IMR-90 (cell line): ENCODE measurements at regions not wholly inside any gene's neighbourhood (a gene's known extent, or its start where the extent isn't known, plus 50 kb on each side); places are given as distances from the start of the nearest gene placed in this dataset.

Experiments
- ATAC-seq: fragments of 200-7000 bp; cut with Tn5 transposase; 2 replicates; pipeline ENCODE4 v1.9.1; 2020; ENCODE audit warnings: low read depth, mild to moderate bottlenecking, moderate library complexity
- BruUV-seq: library from RNA; stranded (reverse); fragments of 400-500 nt; replicated peaks from 2 replicates; lab custom pipeline; 2021; lab: Mats Ljungman, UMichigan
- CTCF ChIA-PET: fragments of 300-600 bp; formaldehyde crosslinking; extraction: SDS; loops from one replicate; lab custom pipeline; 2021; ENCODE audit warnings: antibody characterized with exemption; lab: Yijun Ruan, JAX
- POLR2A ChIA-PET: fragments of 300-600 bp; sonication (Branson Sonifier 250); formaldehyde crosslinking; loops from one replicate; lab custom pipeline; 2022; ENCODE audit warnings: antibody characterized with exemption; ENCODE audit not compliant: unreplicated experiment; lab: Charles Lee
- DNase-seq: peaks from one replicate; pipeline ENCODE4 v3.0.0; 2013
- H2AFZ ChIP-seq: replicated peaks from 2 replicates; pipeline ENCODE3; 2013; ENCODE audit warnings: low read length, mild to moderate bottlenecking; ENCODE audit not compliant: poor library complexity
- H2AK5ac ChIP-seq: 2 replicates; pipeline ENCODE4 v1.6.1; 2013; ENCODE audit warnings: low read depth, low read length, inconsistent platforms
- H2AK9ac ChIP-seq: replicated peaks from 2 replicates; pipeline ENCODE3; 2013; ENCODE audit warnings: mild to moderate bottlenecking, low read depth, low read length, moderate library complexity; ENCODE audit not compliant: poor library complexity
- H2BK120ac ChIP-seq: 2 replicates; pipeline ENCODE4 v1.6.1; 2013; ENCODE audit warnings: low read depth, low read length, inconsistent platforms
- H2BK15ac ChIP-seq: 3 replicates; pipeline ENCODE4 v1.6.1; 2013; ENCODE audit warnings: low read depth, low read length, inconsistent platforms
- H2BK20ac ChIP-seq: 2 replicates; pipeline ENCODE4 v1.6.1; 2013; ENCODE audit warnings: low read depth, mild to moderate bottlenecking, inconsistent platforms, low read length, moderate library complexity
- H2BK5ac ChIP-seq: 2 replicates; pipeline ENCODE4 v1.6.1; 2013; ENCODE audit warnings: mild to moderate bottlenecking, low read depth, low read length, inconsistent platforms; ENCODE audit not compliant: poor library complexity, severe bottlenecking
- H3K14ac ChIP-seq: replicated peaks from 2 replicates; pipeline ENCODE4 v1.6.1; 2013; ENCODE audit warnings: low read depth, low read length, inconsistent platforms
- H3K18ac ChIP-seq: 2 replicates; pipeline ENCODE4 v1.6.1; 2013; ENCODE audit warnings: low read depth, low read length, control low read depth
- H3K23ac ChIP-seq: 2 replicates; pipeline ENCODE4 v1.6.1; 2013; ENCODE audit warnings: low read depth, low read length, inconsistent platforms
- H3K27ac ChIP-seq: 2 replicates; pipeline ENCODE4 v1.5.1; 2013; ENCODE audit warnings: mild to moderate bottlenecking, control low read depth, low read length; ENCODE audit not compliant: insufficient read depth
- H3K27me3 ChIP-seq: 2 replicates; pipeline ENCODE4 v1.6.1; 2013; ENCODE audit warnings: low read length; ENCODE audit not compliant: control insufficient read depth, insufficient read depth
- H3K36me3 ChIP-seq: 2 replicates; pipeline ENCODE4 v1.6.1; 2013; ENCODE audit warnings: low read length, mixed read lengths; ENCODE audit not compliant: control insufficient read depth, insufficient read depth
- H3K4ac ChIP-seq: 2 replicates; pipeline ENCODE4 v1.6.1; 2013; ENCODE audit warnings: low read depth, low read length, inconsistent platforms
- H3K4me1 ChIP-seq: 2 replicates; pipeline ENCODE4 v1.6.1; 2013; ENCODE audit warnings: low read length, mixed read lengths; ENCODE audit not compliant: control insufficient read depth, insufficient read depth
- H3K4me2 ChIP-seq: 2 replicates; pipeline ENCODE4 v1.6.1; 2013; ENCODE audit warnings: low read depth, mild to moderate bottlenecking, control low read depth, low read length, moderate library complexity
- H3K4me3 ChIP-seq: 2 replicates; pipeline ENCODE4 v1.5.1; 2013; ENCODE audit warnings: low read depth, mild to moderate bottlenecking, control low read depth, low read length, moderate library complexity; ENCODE audit not compliant: insufficient read depth
- H3K56ac ChIP-seq: 2 replicates; pipeline ENCODE4 v1.6.1; 2013; ENCODE audit warnings: low read length, inconsistent platforms; ENCODE audit not compliant: insufficient read depth; ENCODE audit errors: extremely low read depth
- H3K79me1 ChIP-seq, 2 experiments: 2 replicates each; pipeline ENCODE4 v1.6.1; 2013; ENCODE audit warnings: low read length in 2 of 2, inconsistent platforms in 1 of 2, low read depth in 1 of 2
- H3K9ac ChIP-seq: 2 replicates; pipeline ENCODE4 v1.6.1; 2013; ENCODE audit warnings: low read depth, low read length, control low read depth
- H3K9me1 ChIP-seq: 2 replicates; pipeline ENCODE4 v1.6.1; 2013; ENCODE audit warnings: low read length, inconsistent platforms; ENCODE audit not compliant: insufficient read depth
- H3K9me3 ChIP-seq: 2 replicates; pipeline ENCODE4 v1.6.1; 2013; ENCODE audit warnings: low read length; ENCODE audit not compliant: control insufficient read depth, insufficient read depth
- H4K20me1 ChIP-seq: 2 replicates; pipeline ENCODE4 v1.6.1; 2013; ENCODE audit warnings: low read length, inconsistent platforms; ENCODE audit not compliant: insufficient read depth
- H4K5ac ChIP-seq: 2 replicates; pipeline ENCODE4 v1.6.1; 2013; ENCODE audit warnings: mild to moderate bottlenecking, low read depth, low read length, control low read depth
- H4K8ac ChIP-seq, 2 experiments: 2 replicates each; pipeline ENCODE4 v1.6.1; 2013; ENCODE audit warnings: low read depth in 2 of 2, low read length in 2 of 2, control low read depth in 1 of 2, inconsistent platforms in 1 of 2
- H4K91ac ChIP-seq: 2 replicates; pipeline ENCODE4 v1.6.1; 2013; ENCODE audit warnings: low read depth, low read length, inconsistent platforms; ENCODE audit not compliant: insufficient read depth
- BHLHE40 ChIP-seq: fragments of 150-350 bp; IDR thresholded peaks from 2 replicates; pipeline ENCODE4 v1.6.1; 2016; ENCODE audit warnings: mild to moderate bottlenecking, low read depth, low read length
- CEBPB ChIP-seq: IDR thresholded peaks from 2 replicates; pipeline ENCODE4 v1.6.1; 2012; ENCODE audit warnings: low read depth, low read length, improper control_type of control experiment
- CHD1 ChIP-seq: IDR thresholded peaks from 2 replicates; pipeline ENCODE4 v1.6.1; 2012; ENCODE audit warnings: low read depth, low read length, improper control_type of control experiment
- MXI1 ChIP-seq: IDR thresholded peaks from 2 replicates; pipeline ENCODE4 v1.6.1; 2012; ENCODE audit warnings: low read depth, mild to moderate bottlenecking, low read length, moderate library complexity, borderline replicate concordance
- RAD21 ChIP-seq: IDR thresholded peaks from 2 replicates; pipeline ENCODE4 v1.6.1; 2012; ENCODE audit warnings: low read length, improper control_type of control experiment
- RCOR1 ChIP-seq: IDR thresholded peaks from 2 replicates; pipeline ENCODE4 v1.6.1; 2012; ENCODE audit warnings: mild to moderate bottlenecking, low read length, improper control_type of control experiment; ENCODE audit not compliant: insufficient replicate concordance
- SMC3 ChIP-seq: fragments of 150-350 bp; IDR thresholded peaks from 2 replicates; pipeline ENCODE4 v1.6.1; 2016; ENCODE audit warnings: low read depth, mild to moderate bottlenecking, antibody characterized with exemption, low read length, moderate library complexity
- WGBS, 2 experiments: methylation state at CpG; one replicate each; pipeline versions ENCODE4 v1.1.5 to v1.1.7; 2013; ENCODE audit warnings: missing lambda C conversion rate in 2 of 2; ENCODE audit not compliant: insufficient read length in 1 of 2; ENCODE audit errors: extremely low coverage in 2 of 2; 5-methylcytosine and 5-hydroxymethylcytosine counted together
- dilution Hi-C: fragments of 300-500 bp; cut with HindIII; formaldehyde crosslinking; loops from one replicate; pipeline ENCODE4 v1.14.3; 2018; ENCODE audit warnings: low sequenced_read_pairs; ENCODE audit not compliant: unreplicated experiment
- in situ Hi-C: fragments of 300-500 bp; cut with MboI; formaldehyde crosslinking; loops from 3 replicates; pipeline ENCODE4 v1.14.3; 2019; ENCODE audit warnings: low sequenced_read_pairs, inconsistent platforms, mixed read lengths
- intact Hi-C: fragments of 100-400 bp; cut with micrococcal nuclease; formaldehyde crosslinking; loops from 2 replicates; pipeline ENCODE4 v1.10.0; 2022

- intact Hi-C loops, result no loop called here
- H3K4me1 ChIP-seq, result no peaks in the 10 kb centered on the region
- BruUV-seq, result no TSS peak
- H2AFZ ChIP-seq, result no peak overlapping the region
- no peak overlapping the region for H4K8ac ChIP-seq
- DNase-seq (no peak), ATAC-seq (no peak)
- no peaks in the 10 kb centered on the region for H3K9me1 ChIP-seq
- no peaks in the 10 kb centered on the region for H3K36me3 ChIP-seq
- dilution Hi-C loops, result no loop called here
- H4K5ac ChIP-seq, result no peak overlapping the region
- in situ Hi-C loops, result no loop called here
- TF ChIP-seq BHLHE40 (no peak), RCOR1 (no peak), SMC3 (no peak), CHD1 (no peak), MXI1 (no peak), RAD21 (no peak), CEBPB (no peak)
- POLR2A ChIA-PET, result no interaction called here
- no peak overlapping the region for H3K4me3 ChIP-seq
- no peaks in the 10 kb centered on the region for H4K20me1 ChIP-seq
- no peak overlapping the region for H3K14ac ChIP-seq
- no peak overlapping the region for H4K91ac ChIP-seq
- no peaks in the 10 kb centered on the region for H3K27me3 ChIP-seq
- no peak overlapping the region for H3K4me2 ChIP-seq
- WGBS, 2 experiments, result 53% methylated on average over 3 of the region's 4 CpGs; no CpG with 5 or more reads in 1 of the 2 experiments
- CTCF ChIA-PET, result no interaction called here
- peaks cover 9% of the 10 kb centered on the region for H3K9me3 ChIP-seq
- no peak overlapping the region for H3K4ac ChIP-seq
- H2BK15ac ChIP-seq, result no peak overlapping the region
- H3K79me1 ChIP-seq, result no peaks in the 10 kb centered on the region
- H3K27ac ChIP-seq, result no peak overlapping the region
- no peak overlapping the region for H2AK9ac ChIP-seq
- no peak overlapping the region for H2BK120ac ChIP-seq
- H3K9ac ChIP-seq, result no peak overlapping the region
- no peak overlapping the region for H2BK20ac ChIP-seq
- no peak overlapping the region for H3K18ac ChIP-seq
- no peak overlapping the region for H2AK5ac ChIP-seq
- no peak overlapping the region for H3K23ac ChIP-seq
- H3K56ac ChIP-seq, result no peak overlapping the region
- H2BK5ac ChIP-seq, result no peak overlapping the region
Observed at GRCh38 chr4:164070625-164071024, 576.1 kb downstream of the TMA16 start.
